ENCODE measurements at regions not wholly inside any gene's neighbourhood (a gene's known extent, or its start where the extent isn't known, plus 50 kb on each side); places are given as distances from the start of the nearest gene placed in this dataset.

DNA sequence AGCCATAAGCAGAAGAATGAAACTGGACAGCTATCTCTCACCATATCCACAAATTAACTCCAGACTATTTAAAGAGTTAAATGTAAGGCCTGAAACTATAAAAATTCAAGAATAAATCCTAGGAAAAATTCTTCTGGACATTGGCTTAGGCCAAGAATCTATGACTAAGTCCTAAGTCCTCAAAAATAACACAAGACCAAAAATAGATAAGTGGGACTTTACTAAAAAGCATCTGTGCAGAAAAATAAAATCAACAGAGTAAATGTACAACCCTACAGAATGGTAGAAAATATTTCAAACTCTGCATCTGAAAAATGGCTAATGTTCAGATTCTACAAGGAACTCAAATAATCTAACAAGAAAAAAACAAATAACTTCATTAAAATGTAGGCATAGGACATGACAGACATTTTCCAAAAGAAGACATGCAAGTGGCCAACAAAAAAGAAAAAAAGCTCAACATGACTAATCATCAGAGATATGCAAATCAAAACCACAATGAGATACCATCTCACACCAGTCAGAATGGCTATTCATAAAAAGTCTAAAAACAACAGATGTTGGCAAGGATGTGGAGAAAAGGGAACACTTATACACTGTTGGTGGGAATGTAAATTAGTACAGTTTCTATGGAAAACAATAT is 61.0 kb upstream of the PPFIA2 start:
- TF ChIP-seq NFIC (IDR thresholded peaks at IDR 0.05; ENCODE audit: borderline replicate concordance) (no peak), EZH2phosphoT487 (IDR thresholded peaks at IDR 0.05; ENCODE audit: borderline replicate concordance, low read depth) (no peak)
